ENCODE measurements at regions not wholly inside any gene's neighbourhood (a gene's known extent, or its start where the extent isn't known, plus 50 kb on each side); places are given as distances from the start of the nearest gene placed in this dataset.

DNA sequence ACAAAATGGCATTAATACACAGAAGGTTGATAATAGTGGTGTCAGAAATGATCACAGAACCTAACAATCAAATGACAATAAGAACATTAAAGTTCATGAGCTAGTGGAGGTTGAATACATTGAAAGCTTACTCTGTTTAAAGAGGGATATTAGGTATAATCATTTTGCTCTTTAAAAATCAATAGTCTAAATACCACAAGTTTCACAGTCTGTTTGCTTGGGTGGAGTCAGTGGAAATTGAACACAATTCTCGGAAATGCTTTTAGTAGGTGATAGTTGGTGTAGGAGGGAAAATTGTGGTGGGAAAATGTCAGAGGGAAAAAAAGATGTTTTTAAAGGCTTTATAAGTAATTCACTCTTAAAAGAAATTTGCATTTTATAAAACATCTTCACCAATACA, 197.1 kb downstream of the GLUD2 start:
- no peaks in the 10 kb centered on the region for H3K4me1 ChIP-seq (ENCODE audit: control insufficient read depth, insufficient read depth, low read length)
- no peak for DNase-seq (ENCODE audit: low read depth, low spot score)
- SMC1A ChIA-PET (ENCODE audit: uncharacterized antibody, unreplicated experiment), result interaction anchor here (0.5 to 1.1 kb wide), 3 partner anchors 11 to 1580 kb away, joined by 3 read pairs; no protein-coding TSS in a partner anchor
- WGBS (ENCODE audit: insufficient coverage, insufficient replicate concordance, low lambda C conversion rate, missing lambda C conversion rate), result 71% methylated on average over 1 of the region's 1 CpG
- no peak overlapping the region for H3K9ac ChIP-seq (ENCODE audit: control insufficient read depth, insufficient read depth, low read length)
- POLR2A ChIA-PET, result no interaction called here
- TF ChIP-seq PAX5 (IDR thresholded peaks at IDR 0.05; ENCODE audit: borderline replicate concordance, low read depth, low read length), result no peak
- TF ChIP-seq STAT3 (IDR thresholded peaks at IDR 0.05; ENCODE audit: low read depth, low read length), result no peak
- TF ChIP-seq RBBP5 (conservative IDR thresholded peaks at IDR 0.05), result no peak
- TF ChIP-seq SUPT20H (IDR thresholded peaks at IDR 0.05; ENCODE audit: borderline replicate concordance, control insufficient read depth, low read depth, low read length), result no peak
- TF ChIP-seq ZNF384 (IDR thresholded peaks at IDR 0.05; ENCODE audit: borderline replicate concordance, low read depth, low read length), result no peak
- TF ChIP-seq ESRRA (IDR thresholded peaks at IDR 0.05; ENCODE audit: low read length), result no peak
- TF ChIP-seq, protein P1, sequence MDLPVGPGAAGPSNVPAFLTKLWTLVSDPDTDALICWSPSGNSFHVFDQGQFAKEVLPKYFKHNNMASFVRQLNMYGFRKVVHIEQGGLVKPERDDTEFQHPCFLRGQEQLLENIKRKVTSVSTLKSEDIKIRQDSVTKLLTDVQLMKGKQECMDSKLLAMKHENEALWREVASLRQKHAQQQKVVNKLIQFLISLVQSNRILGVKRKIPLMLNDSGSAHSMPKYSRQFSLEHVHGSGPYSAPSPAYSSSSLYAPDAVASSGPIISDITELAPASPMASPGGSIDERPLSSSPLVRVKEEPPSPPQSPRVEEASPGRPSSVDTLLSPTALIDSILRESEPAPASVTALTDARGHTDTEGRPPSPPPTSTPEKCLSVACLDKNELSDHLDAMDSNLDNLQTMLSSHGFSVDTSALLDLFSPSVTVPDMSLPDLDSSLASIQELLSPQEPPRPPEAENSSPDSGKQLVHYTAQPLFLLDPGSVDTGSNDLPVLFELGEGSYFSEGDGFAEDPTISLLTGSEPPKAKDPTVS (IDR thresholded peaks at IDR 0.05; ENCODE audit: low read depth, low read length), result no peak
- TF ChIP-seq SIN3A (IDR thresholded peaks at IDR 0.05; ENCODE audit: low read depth, low read length), result no peak
- no peak for TF ChIP-seq MXI1 (IDR thresholded peaks at IDR 0.05; ENCODE audit: low read depth, low read length)
- TF ChIP-seq ATF3 (IDR thresholded peaks at IDR 0.05; ENCODE audit: borderline replicate concordance, extremely low read depth, low read depth, low read length), result no peak
- no peak for TF ChIP-seq BMI1 (IDR thresholded peaks at IDR 0.05; ENCODE audit: borderline replicate concordance)
- TF ChIP-seq ASH2L (IDR thresholded peaks at IDR 0.05; ENCODE audit: borderline replicate concordance, low read depth), result no peak
- TF ChIP-seq SREBF1 (IDR thresholded peaks at IDR 0.05; ENCODE audit: low read length), result no peak
- no peak for TF ChIP-seq ZBTB4 (CRISPR knock-in tag; IDR thresholded peaks at IDR 0.05)
- TF ChIP-seq STAT1 (conservative IDR thresholded peaks at IDR 0.05), result no peak
- TF ChIP-seq PBX3 (IDR thresholded peaks at IDR 0.05; ENCODE audit: insufficient replicate concordance, low read depth, low read length), result no peak
- no peaks in the 10 kb centered on the region for H4K20me1 ChIP-seq (ENCODE audit: control insufficient read depth, insufficient read depth)
- H3K79me2 ChIP-seq (ENCODE audit: control insufficient read depth, insufficient read depth, low read length), result no peaks in the 10 kb centered on the region
- no peak for FAIRE-seq
- H3K36me3 ChIP-seq (ENCODE audit: control insufficient read depth in 2 of 2, insufficient read depth in 2 of 2, low read length in 1 of 2), result no peaks in the 10 kb centered on the region
- in situ Hi-C loops (cut with MboI), result no loop called here
- H3K27me3 ChIP-seq (replicated peaks in 1 of 2; ENCODE audit: control insufficient read depth in 2 of 2, insufficient read depth in 2 of 2, low read length in 1 of 2), result no peaks in the 10 kb centered on the region
- H3K27ac ChIP-seq (ENCODE audit: control insufficient read depth, insufficient read depth), result no peak overlapping the region
- no peak for ATAC-seq
- CTCF ChIA-PET, result interaction anchor here (0.6 to 1.9 kb wide), 3 partner anchors 9 to 455 kb away, joined by 3 to 8 read pairs (median 3); no protein-coding TSS in a partner anchor
- no peak overlapping the region for H2AFZ ChIP-seq (ENCODE audit: control insufficient read depth, low read depth, low read length)
- no TSS peak for BruUV-seq (replicated peaks)
- intact Hi-C loops (cut with micrococcal nuclease; ENCODE audit: unreplicated experiment), result no loop called here
- H3K4me2 ChIP-seq (ENCODE audit: control insufficient read depth, insufficient read depth), result no peak overlapping the region
- H3K4me3 ChIP-seq, result no peak overlapping the region
- H3K9me3 ChIP-seq (replicated peaks; ENCODE audit: control insufficient read depth, insufficient read depth, low read length), result no peaks in the 10 kb centered on the region
- RAD21 ChIA-PET (ENCODE audit: unreplicated experiment), result no interaction called here

Data from GM12878 (cell line).